Kidney glomerular epithelial cell (primary cell): ENCODE measurements at regions not wholly inside any gene's neighbourhood (a gene's known extent, or its start where the extent isn't known, plus 50 kb on each side); places are given as distances from the start of the nearest gene placed in this dataset.
A peak's percentile ranks its signal among the peaks of the same experiment; 100 is the strongest.
"Not testable (repeated sequence)": the region's sequence is repeated elsewhere in the genome, so short reads cannot be mapped to it uniquely, and the experiment has no call there.

ENCODE experiments used
- DNase-seq: peaks from one replicate; lab custom pipeline; 2025; lab: John Stamatoyannopoulos, UW

DNA sequence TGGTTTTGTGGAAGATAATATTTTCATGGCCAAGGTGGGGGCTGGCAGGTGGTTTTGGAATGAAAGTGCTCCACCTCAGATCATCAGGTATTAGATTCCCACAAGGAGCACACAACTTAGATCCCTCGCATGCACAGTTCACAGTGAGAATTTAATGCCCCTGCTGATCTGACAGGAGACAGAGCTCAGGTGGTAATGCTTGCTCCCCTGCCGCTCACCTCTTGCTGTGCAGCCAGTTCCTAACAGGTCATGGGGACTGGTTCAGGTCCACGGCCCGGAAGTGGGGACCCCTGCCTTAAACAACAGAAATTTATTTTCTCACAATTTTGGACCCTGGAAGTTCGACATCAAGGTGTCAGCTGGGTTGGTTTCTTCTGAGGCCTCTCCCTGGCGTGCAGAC is 668.7 kb upstream of the ZNF608 start:
- no peak for DNase-seq

DNA sequence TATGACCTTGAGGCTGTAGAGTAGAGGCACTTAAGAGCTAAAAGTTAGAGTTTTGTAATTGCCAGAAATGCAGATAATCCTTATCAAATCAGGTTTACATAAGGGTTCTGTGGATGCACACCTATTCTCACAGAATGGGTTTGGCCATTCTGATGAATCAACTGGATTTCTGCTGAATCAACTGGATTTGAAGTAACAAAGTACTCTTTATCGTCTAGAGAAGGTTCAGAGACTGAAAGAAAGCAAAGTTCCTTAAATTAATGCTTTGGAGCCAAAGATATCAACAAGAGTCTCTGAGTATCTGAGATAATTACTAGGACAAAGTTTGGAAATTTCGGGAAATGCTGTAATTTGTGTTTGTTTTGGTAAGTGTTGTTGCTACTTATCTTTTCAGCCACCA is 669.6 kb upstream of the ZNF608 start:
- DNase-seq: no peak

DNA sequence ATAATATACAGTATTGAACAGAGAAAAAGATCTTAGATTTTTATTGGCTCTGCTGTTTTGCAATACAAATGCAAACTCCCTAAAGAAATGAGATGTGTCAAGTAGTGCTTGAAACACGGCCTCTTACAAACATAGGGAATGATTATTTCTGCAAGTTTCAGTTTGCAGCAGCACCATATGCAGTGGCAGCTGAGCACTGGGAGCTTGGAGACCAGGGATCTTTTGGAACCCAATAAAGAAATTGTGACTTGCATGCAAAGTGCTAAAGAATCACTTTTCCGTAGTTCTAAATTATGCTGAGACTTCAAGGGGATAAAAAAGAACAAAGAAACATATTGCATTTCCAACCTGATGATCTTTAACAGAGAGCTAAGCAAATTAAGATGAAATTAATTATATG is 674.6 kb upstream of the ZNF608 start:
- DNase-seq: no peak

DNA sequence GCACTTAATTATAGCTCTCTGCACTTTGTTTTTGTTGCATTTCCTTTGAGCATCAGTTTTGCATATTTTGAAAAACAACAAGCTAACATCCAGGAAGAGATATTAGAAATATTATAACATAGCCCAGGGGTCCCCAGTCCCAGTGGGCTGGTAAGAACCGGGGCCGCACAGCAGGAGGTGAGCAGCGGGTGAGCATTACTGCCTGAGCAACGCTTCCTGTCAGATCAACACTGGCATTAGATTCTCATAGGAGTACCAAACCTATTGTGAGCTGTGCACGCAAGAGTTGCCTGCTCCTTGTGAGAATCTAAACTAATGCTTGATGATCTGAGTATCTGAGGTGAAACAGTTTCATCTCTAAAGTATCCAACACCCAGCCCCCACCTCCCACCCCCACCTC is 675.9 kb upstream of the ZNF608 start:
- no peak for DNase-seq

DNA sequence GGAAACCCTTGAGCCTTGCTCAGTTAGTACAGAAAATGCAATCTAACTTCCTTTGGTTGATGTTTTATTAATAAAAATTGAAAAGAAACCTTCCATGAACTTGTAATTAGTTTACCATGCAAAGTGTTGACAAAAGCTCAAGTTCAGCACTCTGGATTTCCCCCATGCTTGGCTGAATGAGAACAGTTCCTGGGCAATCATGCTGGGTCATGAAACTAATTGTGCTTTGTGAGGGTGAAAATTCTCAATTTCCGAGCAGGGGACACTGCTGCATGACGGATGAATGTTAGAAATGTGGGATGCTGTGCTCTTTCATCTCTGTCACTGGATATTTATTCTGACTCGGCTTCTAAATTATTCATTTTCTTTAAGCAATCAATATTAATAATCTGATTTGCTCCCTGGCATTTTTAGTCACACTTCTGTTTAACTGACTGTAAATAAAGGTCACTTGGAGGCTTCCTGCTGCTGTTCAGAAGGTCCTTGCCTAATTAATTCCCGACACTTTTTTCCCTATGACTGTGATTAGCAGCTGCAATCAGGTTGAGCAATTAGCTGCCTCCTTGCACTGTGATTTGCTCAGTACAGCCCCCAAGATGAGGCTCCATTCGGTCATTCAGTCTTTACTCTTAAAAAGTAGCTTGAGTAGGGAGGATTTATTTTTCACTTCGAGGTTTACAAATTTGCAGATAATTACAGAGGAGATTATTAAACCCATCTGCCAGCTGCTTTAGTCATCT is 678.1 kb upstream of the ZNF608 start:
- DNase-seq: no peak

DNA sequence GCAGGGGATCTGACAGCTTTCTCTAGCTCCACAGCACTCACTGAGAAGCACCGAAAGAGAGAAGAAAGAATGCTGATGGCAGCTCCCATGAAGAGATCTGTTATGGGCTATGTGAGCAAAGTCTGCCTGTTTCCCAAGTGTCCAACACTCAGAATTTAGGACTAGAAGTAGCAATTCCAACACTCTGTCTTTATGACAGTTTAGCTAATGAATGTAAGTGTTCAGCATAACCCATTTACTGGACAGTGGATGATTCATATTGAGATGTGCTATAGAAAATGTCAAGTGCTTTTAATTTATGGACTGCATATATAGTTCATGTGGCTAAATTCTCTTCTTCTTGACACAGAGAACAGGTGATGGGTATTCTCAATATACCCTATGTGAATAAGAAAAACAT is 683.1 kb upstream of the ZNF608 start:
- no peak for DNase-seq

DNA sequence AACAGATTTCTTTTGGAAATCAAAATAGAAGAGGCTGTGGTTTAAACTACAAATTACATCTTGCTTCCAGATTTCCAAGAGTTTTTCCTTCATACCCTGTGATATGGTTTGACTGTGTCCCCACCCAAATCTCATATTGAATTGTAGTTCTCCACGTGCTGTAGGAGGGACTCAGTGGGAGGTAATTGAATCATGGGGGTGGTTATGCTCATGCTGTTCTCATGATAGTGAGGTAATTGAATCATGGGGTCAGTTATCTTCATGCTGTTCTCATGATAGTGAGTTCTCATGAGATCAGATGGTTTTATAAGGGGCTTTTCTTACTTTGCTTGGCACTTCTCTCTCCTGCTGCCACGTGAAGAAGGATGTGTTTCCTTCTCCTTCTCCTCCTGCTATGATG is 687.0 kb upstream of the ZNF608 start:
- DNase-seq: no peak

DNA sequence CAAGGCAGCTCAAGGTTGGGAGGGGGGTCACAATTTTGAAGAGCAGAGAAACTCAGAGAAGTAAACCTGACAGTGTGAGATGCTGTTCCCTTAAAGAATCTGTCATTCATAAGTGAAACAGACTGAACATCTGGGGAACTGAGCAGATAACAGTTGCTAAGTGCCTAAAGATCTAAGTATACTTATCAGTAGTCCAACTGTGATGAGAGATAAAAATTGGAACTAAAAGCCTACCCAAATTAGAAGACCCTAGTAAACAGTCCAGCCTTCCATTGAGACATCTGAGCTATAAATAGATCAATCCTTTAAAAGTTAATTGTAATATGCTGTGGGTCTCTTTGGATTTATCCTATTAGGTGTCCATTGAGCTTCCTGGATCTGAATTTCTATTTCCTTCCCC is 692.8 kb upstream of the ZNF608 start:
- DNase-seq: no peak

DNA sequence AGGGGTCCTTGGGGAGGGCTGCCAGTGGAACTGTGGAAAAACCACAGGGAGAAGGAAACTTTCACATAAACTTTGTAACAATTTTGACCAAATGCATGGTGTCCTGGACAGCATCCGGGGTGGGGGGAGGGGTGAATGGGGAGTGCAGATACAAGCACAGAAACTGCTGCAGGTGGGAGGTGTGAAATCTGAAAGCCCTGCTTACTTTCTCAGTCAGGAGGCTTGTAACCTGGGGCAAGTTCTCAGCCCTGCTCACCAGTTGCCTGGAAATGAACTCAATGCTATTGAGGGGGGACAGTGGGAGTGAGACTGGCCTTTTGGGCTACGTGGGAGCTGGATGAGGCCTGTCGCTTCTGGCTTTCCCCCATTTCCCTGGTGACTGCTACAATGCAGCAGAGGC is 694.5 kb upstream of the ZNF608 start:
- DNase-seq: no peak

DNA sequence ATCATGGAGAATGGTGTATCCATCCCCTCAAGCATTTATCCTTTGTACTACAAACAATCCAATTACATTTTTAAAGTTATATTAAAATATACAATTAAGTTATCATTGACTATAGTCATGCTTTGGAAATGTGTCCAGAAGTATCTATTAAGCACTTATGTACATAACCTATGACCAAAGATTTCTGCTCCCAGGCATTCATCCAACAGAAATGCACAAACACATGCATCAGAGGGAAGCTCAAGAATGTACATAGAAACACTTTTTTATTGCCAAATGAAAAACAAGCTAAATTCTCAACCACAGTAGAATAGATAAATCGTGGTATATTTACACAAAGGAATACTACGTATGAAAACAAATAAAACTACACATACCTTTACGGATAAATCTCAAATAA is 700.5 kb upstream of the ZNF608 start:
- no peak for DNase-seq

DNA sequence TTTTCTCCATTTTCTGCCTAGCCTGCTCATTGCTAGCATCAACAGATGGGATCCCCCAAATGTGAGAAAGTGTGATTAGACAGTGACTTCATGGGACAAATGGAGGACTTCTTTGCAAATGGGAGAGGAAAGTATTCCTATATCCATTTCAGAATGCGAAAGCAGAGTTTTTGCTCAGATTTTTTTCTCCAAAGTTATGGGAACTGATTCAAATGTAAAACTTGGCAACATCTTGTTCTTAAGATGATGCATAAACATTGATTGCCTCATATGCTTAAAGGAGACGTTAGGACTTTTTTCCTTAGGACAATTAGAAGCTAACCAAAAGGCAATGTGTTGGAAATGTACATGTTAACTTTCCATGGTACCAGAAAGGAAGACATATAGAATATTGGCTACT is 704.3 kb upstream of the ZNF608 start:
- DNase-seq: no peak

DNA sequence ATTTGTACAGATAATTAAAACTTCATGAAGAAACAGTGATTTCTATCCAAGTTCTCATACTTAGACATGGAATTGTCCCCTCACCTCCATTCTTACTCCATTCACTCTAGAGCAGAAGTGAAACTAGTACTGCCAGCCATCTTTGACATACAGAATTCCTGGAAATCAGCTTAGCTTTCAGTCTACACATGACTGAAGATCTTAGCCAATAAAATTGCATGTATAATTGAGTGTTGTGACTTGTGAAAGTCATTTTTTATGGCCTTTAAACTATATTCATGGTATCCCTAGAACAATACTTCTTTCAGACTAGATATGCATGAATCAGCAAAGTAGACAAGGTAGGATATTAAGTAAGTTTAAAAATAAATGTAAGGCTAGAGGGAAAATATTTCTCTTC is 705.2 kb upstream of the ZNF608 start:
- DNase-seq: no peak

DNA sequence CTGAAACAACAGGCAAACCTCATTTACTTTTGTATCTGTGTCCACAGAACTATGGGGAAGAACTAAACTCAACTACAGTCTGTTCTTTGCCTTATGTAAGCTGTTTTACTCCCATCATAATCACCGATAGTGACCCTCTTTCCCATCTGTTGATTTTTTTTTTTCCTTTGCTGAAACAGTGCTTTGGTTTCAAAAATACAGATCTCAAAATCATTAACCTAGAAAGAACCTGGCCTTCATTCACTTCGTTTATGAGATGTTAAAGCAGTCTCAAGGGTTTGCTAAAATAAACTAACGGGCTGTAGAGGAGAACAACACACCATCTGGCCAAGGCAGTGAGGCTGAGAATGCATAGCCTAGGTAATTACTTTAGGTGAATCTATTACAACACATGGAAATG is 706.6 kb upstream of the ZNF608 start:
- no peak for DNase-seq

DNA sequence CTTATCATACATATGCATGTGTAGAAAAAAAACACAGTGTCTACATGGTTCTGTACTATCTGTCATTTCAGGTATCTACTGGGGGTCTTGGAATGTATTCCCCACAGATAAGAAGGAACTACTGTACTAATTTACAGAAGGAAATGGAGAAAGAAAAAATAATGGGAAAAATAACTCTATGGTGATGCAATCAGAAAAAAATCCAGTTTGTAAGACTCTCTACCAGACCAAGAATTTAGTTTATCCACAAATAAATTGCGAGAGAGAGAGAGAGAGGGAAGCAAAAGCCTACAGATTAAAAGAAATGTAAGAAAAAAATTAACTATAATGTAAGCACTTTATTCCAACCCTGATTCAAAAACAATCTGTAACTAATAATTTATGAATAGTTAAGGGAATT is 708.6 kb upstream of the ZNF608 start:
- DNase-seq: peak; percentile 8

DNA sequence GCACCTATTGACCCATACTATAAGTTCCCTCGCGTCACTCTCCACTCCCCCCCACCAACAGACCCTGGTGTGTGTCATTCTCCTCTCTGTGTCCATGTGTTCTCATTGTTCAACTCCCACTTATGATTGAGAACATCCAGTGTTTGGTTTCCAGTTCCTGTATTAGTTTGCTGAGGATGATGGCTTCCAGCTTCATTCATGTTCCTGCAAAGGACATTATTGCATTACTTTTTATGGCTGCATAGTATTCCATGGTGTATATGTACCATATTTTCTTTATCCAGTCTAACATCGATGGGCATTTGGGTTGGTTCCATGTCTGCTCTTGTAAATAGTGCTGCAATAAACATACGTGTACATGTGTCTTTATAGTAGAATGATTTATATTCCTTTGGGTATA is 709.6 kb upstream of the ZNF608 start:
- DNase-seq: not testable (repeated sequence)

DNA sequence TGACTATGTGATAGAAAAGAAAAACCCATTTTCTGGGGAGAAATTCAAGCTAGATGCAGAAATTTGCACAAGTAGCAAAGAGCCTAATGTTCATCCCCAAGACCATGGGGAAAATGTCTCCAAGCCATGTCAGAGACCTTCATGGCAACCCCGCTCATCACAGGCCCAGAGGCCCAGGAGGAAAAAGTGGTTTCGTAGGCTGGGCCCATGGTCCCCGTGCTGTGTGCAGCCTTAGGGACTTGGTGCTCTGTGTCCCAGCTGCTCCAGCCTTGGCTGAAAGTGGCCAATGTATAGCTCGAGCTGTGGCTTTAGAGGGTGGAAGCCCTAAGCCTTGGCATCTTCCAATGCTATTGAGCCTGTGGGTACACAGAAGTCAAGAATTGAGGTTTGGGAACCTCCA is 711.2 kb upstream of the ZNF608 start:
- no peak for DNase-seq

DNA sequence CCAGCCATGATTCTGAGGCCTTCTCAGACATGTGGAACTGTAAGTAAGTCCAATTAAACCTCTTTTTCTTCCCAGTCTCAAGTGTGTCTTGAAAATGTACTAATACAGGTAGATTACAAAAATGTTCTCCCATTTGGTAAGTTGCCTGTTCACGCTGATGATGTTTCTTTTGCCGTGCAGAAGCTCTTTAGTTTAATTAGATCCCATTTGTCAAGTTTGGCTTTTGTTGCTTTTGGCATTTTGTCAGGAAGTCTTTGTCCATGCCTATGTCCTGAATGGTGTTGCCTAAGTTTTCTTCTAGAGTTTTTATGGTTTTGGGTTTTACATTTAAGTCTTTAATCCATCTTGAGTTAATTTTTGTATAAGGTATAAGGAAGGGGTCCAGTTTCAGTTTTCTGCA is 712.5 kb upstream of the ZNF608 start:
- DNase-seq: not testable (repeated sequence)

DNA sequence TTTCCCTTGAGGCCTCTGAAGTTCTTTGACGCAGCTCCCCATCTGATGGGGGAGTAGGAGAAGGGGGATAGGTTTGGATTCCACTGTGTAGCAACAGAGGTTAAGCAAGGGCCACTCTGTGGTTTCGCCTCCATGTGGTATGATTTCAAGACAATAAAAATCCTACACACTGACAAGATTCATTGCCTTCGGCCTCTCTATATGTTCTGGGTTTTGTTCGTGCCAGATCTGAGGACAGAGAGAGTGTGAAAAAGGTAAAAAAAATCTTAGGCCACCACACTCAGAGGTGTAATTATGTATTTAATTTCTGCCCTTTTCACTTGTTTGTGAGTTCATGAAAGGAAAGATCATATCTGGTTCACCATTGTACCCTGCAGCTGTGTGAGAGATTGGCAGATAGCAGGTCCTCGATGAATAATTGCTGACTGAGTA is 715.2 kb upstream of the ZNF608 start:
- no peak for DNase-seq

DNA sequence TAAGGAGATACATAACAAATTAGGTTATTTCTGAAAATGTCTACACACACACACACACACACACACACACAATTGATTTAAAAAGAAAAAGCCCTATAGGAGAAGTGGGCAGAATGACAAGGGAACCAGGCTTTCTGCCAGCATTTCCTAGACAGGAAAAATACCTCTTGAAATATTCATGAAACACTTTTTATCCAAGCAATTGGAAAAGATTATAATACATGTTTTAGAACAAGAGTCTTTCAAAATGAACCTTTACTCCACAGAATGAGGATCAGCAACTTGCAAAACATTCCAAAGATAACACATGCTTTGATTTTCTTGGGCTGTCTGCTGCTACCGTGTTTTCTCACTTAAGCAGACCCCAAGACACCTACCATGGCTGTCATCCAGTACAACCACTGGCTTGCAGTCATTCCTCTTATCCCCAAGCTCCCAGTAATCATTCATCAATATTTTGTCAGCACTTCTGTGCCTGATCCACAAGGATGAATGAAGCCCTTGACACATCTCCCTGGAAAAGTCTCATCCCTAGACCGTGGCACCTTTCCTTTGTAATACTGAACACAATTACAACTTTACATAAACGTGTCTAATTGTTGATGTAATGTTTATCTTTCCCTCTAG is 717.1 kb upstream of the ZNF608 start:
- no peak for DNase-seq

DNA sequence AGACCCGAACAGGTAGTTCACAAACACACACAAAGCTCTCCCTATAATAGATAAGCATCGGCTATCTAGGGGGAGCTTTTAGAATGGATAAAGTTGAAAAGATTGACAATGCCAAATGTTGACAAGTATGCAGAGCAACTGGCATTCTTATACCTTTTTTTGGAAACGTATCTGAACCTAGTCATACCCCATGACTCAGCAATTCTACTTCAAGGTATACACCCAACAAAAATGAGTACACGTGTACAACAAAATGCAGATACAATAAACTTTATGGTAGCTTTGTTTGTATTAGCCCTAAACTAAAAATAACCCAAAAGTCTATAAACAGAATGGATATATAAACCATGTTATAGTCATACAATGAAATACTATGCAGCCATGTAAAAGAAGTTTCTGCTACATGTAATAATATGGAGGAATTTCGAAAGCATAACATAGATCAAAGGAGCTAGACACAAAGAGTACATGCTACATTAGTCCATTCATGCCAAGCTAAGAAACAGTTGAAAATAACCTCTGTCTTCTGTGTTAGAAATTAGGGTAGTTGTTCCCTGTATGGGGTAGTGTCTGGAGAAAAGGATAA is 718.5 kb upstream of the ZNF608 start:
- no peak for DNase-seq

DNA sequence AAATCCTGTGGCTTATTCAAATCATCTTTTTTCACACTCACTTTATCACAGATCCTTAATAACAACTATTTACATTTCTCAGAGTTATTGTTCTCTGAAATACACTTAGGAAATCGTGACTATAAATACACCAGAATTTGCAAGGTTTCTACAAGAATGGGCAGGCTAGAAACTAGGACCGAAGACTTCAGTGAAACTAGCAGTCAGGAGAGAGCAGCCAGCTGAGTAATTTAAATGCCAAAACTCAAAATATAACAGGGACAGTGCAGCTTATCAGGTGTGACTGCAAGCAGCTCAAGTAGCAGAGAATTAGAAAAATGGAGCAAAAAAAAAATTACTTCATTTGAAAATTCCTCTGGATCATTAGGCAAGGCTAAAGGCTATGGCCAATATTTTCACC is 719.3 kb upstream of the ZNF608 start:
- no peak for DNase-seq

DNA sequence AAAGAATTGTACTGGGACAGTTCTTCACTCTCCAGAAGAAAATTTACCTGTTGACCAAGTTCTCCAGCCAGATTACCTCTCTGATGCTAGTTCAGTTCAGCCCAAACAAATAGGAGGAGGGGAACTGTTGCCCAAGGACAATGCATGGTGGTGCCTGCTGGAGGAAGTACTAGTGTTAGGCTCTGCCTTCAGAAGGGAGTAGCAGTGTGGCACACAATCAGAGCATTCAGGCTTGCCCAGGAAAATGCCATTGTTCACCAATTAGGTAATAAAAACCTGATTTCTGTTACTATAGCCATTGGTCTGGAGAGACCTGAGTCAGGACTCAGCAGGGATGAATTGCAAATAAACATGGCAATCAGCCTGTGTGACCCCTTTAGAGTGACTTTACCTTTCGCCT is 720.8 kb upstream of the ZNF608 start:
- DNase-seq: peak; percentile 11

DNA sequence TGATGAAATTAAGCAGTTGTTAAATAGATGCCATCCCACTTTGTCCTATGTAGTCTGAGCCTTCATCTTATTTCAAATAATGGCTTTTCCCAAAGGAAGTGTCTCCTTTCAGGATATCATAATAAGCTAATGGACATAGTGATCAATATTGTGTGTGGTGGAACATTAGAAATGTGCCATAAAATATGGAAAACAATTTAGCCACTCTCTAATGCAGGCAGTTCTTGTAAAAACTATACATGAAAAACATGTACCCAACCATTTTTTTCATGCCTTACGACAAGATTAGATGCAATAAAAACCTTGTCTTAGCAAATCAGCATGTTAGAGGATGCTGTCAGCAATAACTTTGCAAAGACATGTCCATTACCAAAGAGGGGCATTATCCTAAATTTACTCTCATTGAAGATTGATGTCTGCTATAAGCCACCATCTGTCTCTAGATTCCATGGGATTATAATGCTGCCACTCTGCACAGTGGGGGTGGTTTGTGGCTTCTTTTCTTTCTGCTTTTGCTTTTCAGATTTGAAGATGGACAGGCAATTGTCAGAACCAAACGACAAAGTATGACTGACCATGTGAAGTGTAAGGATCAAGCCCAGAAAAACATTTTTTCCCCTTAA is 724.0 kb upstream of the ZNF608 start:
- DNase-seq: no peak
